K562 (cell line): ENCODE measurements at regions not wholly inside any gene's neighbourhood (a gene's known extent, or its start where the extent isn't known, plus 50 kb on each side); places are given as distances from the start of the nearest gene placed in this dataset.

Source experiments
- ATAC-seq: fragments of 200-7000 bp; cut with Tn5 transposase; 3 replicates; pipeline ENCODE4 v1.9.1; 2020; ENCODE audit warnings: moderate library complexity
- BruUV-seq: library from RNA; stranded (reverse); fragments of 400-500 nt; replicated peaks from 2 replicates; lab custom pipeline; 2021; lab: Mats Ljungman, UMichigan
- CTCF ChIA-PET: fragments of 300-600 bp; formaldehyde crosslinking; extraction: SDS; loops from one replicate; lab custom pipeline; 2021; ENCODE audit warnings: low intra/inter-chr PET ratio; lab: Yijun Ruan, JAX
- POLR2A ChIA-PET: fragments of 300-600, 350-650 bp; sonication (Branson Sonifier 250); formaldehyde crosslinking; extraction: SDS; loops from one replicate; lab custom pipeline; 2021; ENCODE audit warnings: antibody characterized with exemption, inconsistent platforms; lab: Yijun Ruan, JAX
- DNase-seq, 4 experiments: peaks; one replicate each; pipeline versions ENCODE4 v3.0.0 to v3.0.0-alpha.2; 2011 to 2018; ENCODE audit warnings: low spot score in 3 of 4, mixed read lengths in 3 of 4; ENCODE audit errors: extremely low read depth in 1 of 4
- FAIRE-seq: peaks from 2 replicates; lab custom pipeline; 2011; peaks lifted over from hg19 to GRCh38; lab: Jason Lieb, UNC
- H2AFZ ChIP-seq: 2 replicates; pipeline ENCODE4 v1.6.0; 2011; ENCODE audit warnings: low read depth, low read length, control low read depth, inconsistent platforms
- H3K27ac ChIP-seq: fragments of 200-600 bp; 3 replicates; pipeline ENCODE4 v1.8.0; 2011; ENCODE audit warnings: low read depth, mild to moderate bottlenecking, control low read depth, inconsistent platforms, low read length, moderate library complexity, mixed read lengths; ENCODE audit errors: extremely low read depth
- H3K27me3 ChIP-seq, 2 experiments: fragments of 300-600 bp in 1 of 2; 2 replicates in 1 of 2; 3 replicates in 1 of 2; pipeline versions ENCODE4 v1.6.0 to v1.8.0; 2011; ENCODE audit warnings: inconsistent platforms in 2 of 2, low read length in 2 of 2, mild to moderate bottlenecking in 1 of 2, mixed read lengths in 1 of 2, moderate library complexity in 1 of 2; ENCODE audit not compliant: control insufficient read depth in 2 of 2, insufficient read depth in 2 of 2
- H3K36me3 ChIP-seq: fragments of 300-600 bp; 3 replicates; pipeline ENCODE4 v1.8.0; 2011; ENCODE audit warnings: mild to moderate bottlenecking, low read length, inconsistent platforms; ENCODE audit not compliant: control insufficient read depth, insufficient read depth
- H3K4me1 ChIP-seq, 2 experiments: fragments of 200-600 bp in 1 of 2; replicated peaks in 1 of 2; 2 replicates in 1 of 2; 3 replicates in 1 of 2; pipeline versions ENCODE4 v1.5.1 to v1.8.0; 2011; ENCODE audit warnings: inconsistent platforms in 2 of 2, low read length in 2 of 2, mild to moderate bottlenecking in 1 of 2, mixed read lengths in 1 of 2, moderate library complexity in 1 of 2; ENCODE audit not compliant: control insufficient read depth in 2 of 2, insufficient read depth in 2 of 2
- H3K4me2 ChIP-seq: 2 replicates; pipeline ENCODE4 v1.6.1; 2011; ENCODE audit warnings: low read length, control low read depth, inconsistent platforms, mixed read lengths; ENCODE audit not compliant: insufficient read depth
- H3K4me3 ChIP-seq: fragments of 200-600 bp; sonication (generic), shearing (Covaris generic); 2 replicates; pipeline ENCODE4 v1.5.1; 2016; ENCODE audit warnings: control low read depth, inconsistent platforms
- H3K79me2 ChIP-seq: fragments of 200-600 bp; 3 replicates; pipeline ENCODE4 v1.8.0; 2011; ENCODE audit warnings: low read length, inconsistent platforms; ENCODE audit not compliant: control insufficient read depth, insufficient read depth
- H3K9ac ChIP-seq, 2 experiments: 2 replicates each; pipeline versions ENCODE4 v1.6.0 to v1.6.1; 2011; ENCODE audit warnings: low read depth in 2 of 2, low read length in 2 of 2, control low read depth in 1 of 2, inconsistent platforms in 1 of 2, mild to moderate bottlenecking in 1 of 2, mixed read lengths in 1 of 2; ENCODE audit not compliant: insufficient read depth in 1 of 2
- H3K9me1 ChIP-seq: one replicate; pipeline ENCODE4 v1.6.0; 2011; ENCODE audit warnings: inconsistent platforms, mild to moderate bottlenecking, low read length, moderate library complexity; ENCODE audit not compliant: control insufficient read depth, insufficient read depth
- H3K9me3 ChIP-seq: replicated peaks from 2 replicates; pipeline ENCODE4 v1.5.1; 2011; ENCODE audit warnings: low read depth, low read length, inconsistent platforms; ENCODE audit not compliant: control insufficient read depth, insufficient read depth
- H4K20me1 ChIP-seq: replicated peaks from 2 replicates; pipeline ENCODE4 v1.6.1; 2011; ENCODE audit warnings: low read length, inconsistent platforms, mixed read lengths; ENCODE audit not compliant: control insufficient read depth, insufficient read depth
- AFF4 ChIP-seq: sonication (generic); formaldehyde crosslinking; IDR thresholded peaks from 2 replicates; pipeline ENCODE4 v1.8.0; 2023; ENCODE audit warnings: mild to moderate bottlenecking, missing genetic modification reagents
- ARID3B ChIP-seq: fragments of 250-450 bp; sonication (Bioruptor Pico); IDR thresholded peaks from 2 replicates; pipeline ENCODE4 v1.4.0; 2020; ENCODE audit warnings: borderline replicate concordance
- CGGBP1 ChIP-seq: fragments of 250-450 bp; sonication (Bioruptor Pico); IDR thresholded peaks from 2 replicates; pipeline ENCODE4 v1.9.0; 2021; ENCODE audit warnings: mild to moderate bottlenecking
- GATAD2A ChIP-seq: fragments of 450-650 bp; IDR thresholded peaks from 2 replicates; pipeline ENCODE4 v1.6.1; 2017
- HDAC8 ChIP-seq: fragments of 450-650 bp; IDR thresholded peaks from 2 replicates; pipeline ENCODE4 v1.6.1; 2016; ENCODE audit warnings: mild to moderate bottlenecking, missing genetic modification characterization, moderate library complexity, missing compliant biosample characterization
- NR4A1 ChIP-seq, 2 experiments: fragments of 250-450 bp in 1 of 2; fragments of 450-650 bp in 1 of 2; sonication (Bioruptor Pico) in 1 of 2; IDR thresholded peaks; 2 replicates each; pipeline versions ENCODE4 v1.4.0 to v1.6.1; 2016 to 2020; ENCODE audit warnings: mild to moderate bottlenecking in 2 of 2, missing compliant biosample characterization in 1 of 2, missing genetic modification characterization in 1 of 2, moderate library complexity in 1 of 2
- PYGO2 ChIP-seq: fragments of 450-650 bp; IDR thresholded peaks from 2 replicates; pipeline ENCODE4 v1.6.1; 2016; ENCODE audit warnings: mild to moderate bottlenecking, missing genetic modification characterization, moderate library complexity, missing compliant biosample characterization
- RBBP5 ChIP-seq: fragments of 200-600 bp; sonication (generic); IDR thresholded peaks from 2 replicates; pipeline ENCODE4 v1.6.1; 2012; ENCODE audit warnings: borderline replicate concordance, mild to moderate bottlenecking, low read length, control low read depth, inconsistent platforms; ENCODE audit not compliant: insufficient read depth, poor library complexity, severe bottlenecking
- RCOR1 ChIP-seq, 2 experiments: IDR thresholded peaks; 2 replicates each; pipeline ENCODE4 v1.6.1; 2012; ENCODE audit warnings: low read depth in 2 of 2, low read length in 2 of 2, borderline replicate concordance in 1 of 2, improper control_type of control experiment in 1 of 2
- TAL1 ChIP-seq: fragments of 450-650 bp; IDR thresholded peaks from 2 replicates; pipeline ENCODE4 v1.6.1; 2016; ENCODE audit warnings: mild to moderate bottlenecking
- TARDBP ChIP-seq: fragments of 450-650 bp; IDR thresholded peaks from 2 replicates; pipeline ENCODE4 v1.6.1; 2016
- WGBS: fragments of 100-300 bp; shearing (Covaris generic); methylation state at CpG from one replicate; pipeline ENCODE4 v1.1.6; 2016; ENCODE audit warnings: low coverage, mixed read lengths; ENCODE audit not compliant: insufficient coverage; ENCODE audit errors: missing lambda C conversion rate; 5-methylcytosine and 5-hydroxymethylcytosine counted together
- in situ Hi-C: fragments of 300-500 bp; cut with MboI; formaldehyde crosslinking; loops from 4 replicates; pipeline ENCODE4 v1.15.0; 2018; ENCODE audit warnings: inconsistent platforms, mixed read lengths
- intact Hi-C: fragments of 100-400 bp; cut with micrococcal nuclease; formaldehyde crosslinking; loops from 2 replicates; pipeline ENCODE4 v1.14.2; 2022

GRCh38 chr18:44216169-44216568 is 464.5 kb upstream of the SETBP1 start (continued):
- no peak for TF ChIP-seq PYGO2 (tag)

GRCh38 chr18:44227501-44227900 is 453.2 kb upstream of the SETBP1 start:
- FAIRE-seq, result no peak
- TF ChIP-seq HDAC8 (tag), result no peak
- no peak for TF ChIP-seq RBBP5
- TF ChIP-seq TARDBP, result no peak
- TF ChIP-seq TAL1, result no peak
- no peak for TF ChIP-seq RCOR1 (IDR thresholded peaks at IDR 0.05; ENCODE audit: borderline replicate concordance in 1 of 2, low read depth in 2 of 2, low read length in 2 of 2)
- TF ChIP-seq ARID3B, result no peak
- TF ChIP-seq AFF4 (CRISPR knock-in tag), result no peak
- no peak for TF ChIP-seq NR4A1 (CRISPR knock-in tag; IDR thresholded peaks at IDR 0.05)
- TF ChIP-seq NR4A1 (tag; IDR thresholded peaks at IDR 0.05), result no peak
- no peak for TF ChIP-seq CGGBP1 (CRISPR knock-in tag)
- TF ChIP-seq GATAD2A, result no peak
- in situ Hi-C loops (no loop called here), intact Hi-C loops (no loop called here)
- Histone ChIP-seq H3K36me3 (no peaks in the 10 kb centered on the region), H3K4me1 (no peaks in the 10 kb centered on the region), H3K9me1 (no peaks in the 10 kb centered on the region), H3K9ac (no peak overlapping the region), H3K79me2 (no peaks in the 10 kb centered on the region), H3K4me3 (no peak overlapping the region), H3K27ac (no peak overlapping the region), H2AFZ (no peak overlapping the region), H3K9me3 (no peaks in the 10 kb centered on the region), H4K20me1 (no peaks in the 10 kb centered on the region), H3K4me2 (no peak overlapping the region), H3K27me3 (no peaks in the 10 kb centered on the region)
- ChIA-PET POLR2A (no interaction called here), CTCF (no interaction called here)
- WGBS, result 0% methylated on average over 2 of the region's 2 CpGs
- no TSS peak for BruUV-seq
- ATAC-seq, result no peak
- no peak for DNase-seq
